K562 (cell line): ENCODE measurements at regions not wholly inside any gene's neighbourhood (a gene's known extent, or its start where the extent isn't known, plus 50 kb on each side); places are given as distances from the start of the nearest gene placed in this dataset.

Experiments
- CBX3 ChIP-seq, 2 experiments: IDR thresholded peaks; 1 replicate in 1 of 2; 2 replicates in 1 of 2; pipeline ENCODE4 v1.6.1; 2012; ENCODE audit warnings: inconsistent platforms in 2 of 2, low read length in 2 of 2, borderline replicate concordance in 1 of 2, control low read depth in 1 of 2
- CHD1 ChIP-seq: fragments of 200-600 bp; sonication (generic); IDR thresholded peaks from one replicate; pipeline ENCODE4 v1.6.1; 2012; ENCODE audit warnings: mild to moderate bottlenecking, moderate library complexity, low read length, inconsistent platforms
- EP300 ChIP-seq: IDR thresholded peaks from 2 replicates; pipeline ENCODE4 v1.6.1; 2012; ENCODE audit warnings: low read length, improper control_type of control experiment
- GABPA ChIP-seq: fragments of 200-800 bp; sonication (Bioruptor generic); conservative IDR thresholded peaks from 2 replicates; pipeline ENCODE4 v1.6.1; 2016; ENCODE audit warnings: low read depth, missing genetic modification characterization, missing compliant biosample characterization
- MYC ChIP-seq, 2 experiments: fragments of 250-450 bp in 1 of 2; sonication (Bioruptor Pico) in 1 of 2; IDR thresholded peaks; 2 replicates each; pipeline versions ENCODE4 v1.5.1 to v1.6.1; 2012 to 2021; ENCODE audit warnings: low read depth in 2 of 2, borderline replicate concordance in 1 of 2, improper control_type of control experiment in 1 of 2, low read length in 1 of 2, mild to moderate bottlenecking in 1 of 2, moderate library complexity in 1 of 2
- NBN ChIP-seq: fragments of 450-650 bp; IDR thresholded peaks from 2 replicates; pipeline ENCODE4 v1.6.1; 2016; ENCODE audit warnings: low read depth, mild to moderate bottlenecking
- POLR2A ChIP-seq: fragments of 450-650 bp; conservative IDR thresholded peaks from 2 replicates; pipeline ENCODE4 v1.6.1; 2016
- PRDM10 ChIP-seq: fragments of 450-650 bp; IDR thresholded peaks from 2 replicates; pipeline ENCODE4 v1.6.1; 2018; ENCODE audit not compliant: partially characterized antibody
- TBL1XR1 ChIP-seq, 2 experiments: IDR thresholded peaks; 2 replicates each; pipeline ENCODE4 v1.6.1; 2012; ENCODE audit warnings: improper control_type of control experiment in 2 of 2, low read length in 2 of 2, mild to moderate bottlenecking in 1 of 2
- TCF3 ChIP-seq: sonication (generic); formaldehyde crosslinking; IDR thresholded peaks from 2 replicates; pipeline ENCODE4 v1.4.0; 2020; ENCODE audit warnings: mild to moderate bottlenecking, missing genetic modification reagents
- U2AF1 ChIP-seq: fragments of 200-400 bp; formaldehyde crosslinking; optimal IDR thresholded peaks from 2 replicates; pipeline ENCODE3; 2017; ENCODE audit warnings: mild to moderate bottlenecking, low read depth, low read length, moderate library complexity

GRCh38 chr3:4079339-4080195 is 223.6 kb upstream of the SETMAR start:
- TF ChIP-seq TBL1XR1 (IDR thresholded peaks at IDR 0.05; ENCODE audit: low read length in 2 of 2) (no peak), TCF3 (no peak), CHD1 (no peak), U2AF1 (no peak), PRDM10 (no peak), POLR2A (no peak), MYC (IDR thresholded peaks at IDR 0.05; ENCODE audit: low read depth, low read length) (no peak), MYC (CRISPR knock-in tag; IDR thresholded peaks at IDR 0.05; ENCODE audit: borderline replicate concordance, low read depth) (no peak), CBX3 (IDR thresholded peaks at IDR 0.05; ENCODE audit: borderline replicate concordance in 1 of 2, low read length in 2 of 2) (no peak), GABPA (tag) (no peak), NBN (no peak), EP300 (no peak)
